ENCODE measurements at regions not wholly inside any gene's neighbourhood (a gene's known extent, or its start where the extent isn't known, plus 50 kb on each side); places are given as distances from the start of the nearest gene placed in this dataset.

DNA sequence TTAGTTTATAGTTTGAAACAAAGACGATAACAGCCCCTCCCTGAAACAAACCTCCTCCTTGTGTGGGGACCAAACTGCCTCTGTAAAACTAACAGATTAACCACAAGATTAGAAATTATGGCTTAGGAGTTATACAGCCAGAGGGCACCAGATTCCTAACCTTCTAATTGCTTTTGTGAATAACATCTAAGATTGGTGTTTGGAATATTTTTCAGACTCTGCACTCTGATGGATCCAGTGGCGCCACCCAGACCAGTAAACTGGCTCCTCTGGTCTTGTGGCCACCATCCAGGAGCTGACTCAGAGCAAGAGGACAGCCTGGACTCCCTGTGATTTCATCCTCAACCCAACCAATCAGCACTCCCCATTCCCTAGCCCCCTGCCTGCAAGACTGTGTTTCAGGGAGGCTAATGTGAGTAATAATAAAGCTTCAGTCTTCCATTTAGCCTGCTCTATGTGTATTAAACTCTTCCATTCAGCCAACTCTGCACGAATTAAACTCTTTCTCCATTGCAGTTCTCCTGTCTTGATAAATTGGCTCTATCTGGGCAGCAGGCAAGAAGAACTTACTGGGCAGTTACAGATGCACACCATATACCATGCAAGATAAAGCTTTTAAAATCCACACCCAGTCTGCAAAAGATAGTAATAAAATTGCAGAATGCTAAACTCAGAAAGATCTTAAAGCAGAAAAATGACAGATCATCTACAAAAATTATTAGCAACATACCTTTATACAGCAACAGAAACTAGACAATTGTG, 58.5 kb upstream of the SLC22A16 start:
- H3K27ac ChIP-seq, result no peak overlapping the region
- DNase-seq, result peak in 1 of 2 donors; percentile 23
- H3K27me3 ChIP-seq, result no peaks in the 10 kb centered on the region
- no peaks in the 10 kb centered on the region for H3K36me3 ChIP-seq
- H3K9me3 ChIP-seq, result peaks cover 0 to 5% (median 0%) of the 10 kb centered on the region in 3 donors
- H3K4me1 ChIP-seq, result no peaks in the 10 kb centered on the region
- no peak overlapping the region for H3K4me3 ChIP-seq
- intact Hi-C loops (cut with DNase I; ENCODE audit: low total_unique reads), result no loop called here
- no peak for TF ChIP-seq CTCF (IDR thresholded peaks at IDR 0.05)

- Histone ChIP-seq H3K4me1 (peaks cover 0 to 7% (median 3%) of the 10 kb centered on the region in 4 donors), H3K36me3 (no peaks in the 10 kb centered on the region), H3K9me3 (peaks cover 0 to 8% (median 0%) of the 10 kb centered on the region in 3 donors), H3K4me3 (no peak overlapping the region), H3K27me3 (no peaks in the 10 kb centered on the region), H3K27ac (no peak overlapping the region)
- no peak for DNase-seq
- no peak for TF ChIP-seq CTCF (IDR thresholded peaks at IDR 0.05)
- intact Hi-C loops (cut with DNase I; ENCODE audit: low total_unique reads), result no loop called here
Measured at GRCh38 chr6:110532431-110532830, 56.0 kb upstream of the SLC22A16 start.

GRCh38 chr6:110530671-110531070, 54.3 kb upstream of the SLC22A16 start:
- no peaks in the 10 kb centered on the region for H3K27me3 ChIP-seq
- H3K4me1 ChIP-seq, result peaks cover 0 to 7% (median 3%) of the 10 kb centered on the region in 4 donors
- intact Hi-C loops (cut with DNase I; ENCODE audit: low total_unique reads), result no loop called here
- no peak overlapping the region for H3K27ac ChIP-seq
- no peaks in the 10 kb centered on the region for H3K36me3 ChIP-seq
- DNase-seq, result no peak
- H3K4me3 ChIP-seq, result no peak overlapping the region
- no peak for TF ChIP-seq CTCF (IDR thresholded peaks at IDR 0.05)
- peaks cover 0 to 8% (median 0%) of the 10 kb centered on the region in 3 donors for H3K9me3 ChIP-seq

DNA sequence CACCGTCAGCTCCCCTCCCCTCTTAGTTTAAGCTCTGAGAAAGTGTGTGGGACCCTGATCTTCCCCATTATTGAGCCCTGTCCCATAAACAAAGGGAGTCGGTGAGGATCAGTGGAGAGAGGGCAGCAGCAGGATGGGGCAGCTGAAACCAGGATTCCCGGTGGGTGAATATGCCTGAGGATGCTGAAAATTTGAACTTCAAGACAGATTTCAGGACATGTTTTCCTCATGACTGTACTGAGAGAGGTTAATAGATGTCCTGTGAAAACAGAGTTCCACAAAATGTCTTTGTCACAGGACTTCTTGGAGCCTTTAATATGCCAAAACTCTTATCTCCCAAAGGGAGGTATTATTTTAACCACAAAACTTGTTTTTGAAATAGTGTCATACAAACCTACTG, 53.5 kb upstream of the SLC22A16 start:
- no peak for TF ChIP-seq CTCF (IDR thresholded peaks at IDR 0.05)
- Histone ChIP-seq H3K36me3 (no peaks in the 10 kb centered on the region), H3K9me3 (peaks cover 0 to 8% (median 0%) of the 10 kb centered on the region in 3 donors), H3K4me3 (no peak overlapping the region), H3K4me1 (peaks cover 0 to 7% (median 3%) of the 10 kb centered on the region in 4 donors), H3K27me3 (no peaks in the 10 kb centered on the region), H3K27ac (no peak overlapping the region)
- DNase-seq, result no peak
- intact Hi-C loops (cut with DNase I; ENCODE audit: low total_unique reads), result loop anchor here (10.0 kb wide), 1 partner anchor 415 kb away; no protein-coding TSS in a partner anchor

GRCh38 chr6:110529355-110529754, 52.9 kb upstream of the SLC22A16 start:
- intact Hi-C loops (cut with DNase I; ENCODE audit: low total_unique reads), result loop anchor here (10.0 kb wide), 1 partner anchor 415 kb away; no protein-coding TSS in a partner anchor
- DNase-seq, result no peak
- Histone ChIP-seq H3K27ac (no peak overlapping the region), H3K9me3 (peaks cover 0 to 8% (median 0%) of the 10 kb centered on the region in 3 donors), H3K27me3 (no peaks in the 10 kb centered on the region), H3K4me1 (peaks cover 0 to 7% (median 3%) of the 10 kb centered on the region in 4 donors), H3K4me3 (no peak overlapping the region), H3K36me3 (no peaks in the 10 kb centered on the region)
- no peak for TF ChIP-seq CTCF (IDR thresholded peaks at IDR 0.05)

Measured in tibial artery (tissue), 4 donors.